Kasumi-1 (cell line): ENCODE measurements at regions not wholly inside any gene's neighbourhood (a gene's known extent, or its start where the extent isn't known, plus 50 kb on each side); places are given as distances from the start of the nearest gene placed in this dataset.

Source experiments
- DNase-seq, 2 experiments: peaks; one replicate each; lab custom pipeline; 2025; lab: John Stamatoyannopoulos, UW

DNA sequence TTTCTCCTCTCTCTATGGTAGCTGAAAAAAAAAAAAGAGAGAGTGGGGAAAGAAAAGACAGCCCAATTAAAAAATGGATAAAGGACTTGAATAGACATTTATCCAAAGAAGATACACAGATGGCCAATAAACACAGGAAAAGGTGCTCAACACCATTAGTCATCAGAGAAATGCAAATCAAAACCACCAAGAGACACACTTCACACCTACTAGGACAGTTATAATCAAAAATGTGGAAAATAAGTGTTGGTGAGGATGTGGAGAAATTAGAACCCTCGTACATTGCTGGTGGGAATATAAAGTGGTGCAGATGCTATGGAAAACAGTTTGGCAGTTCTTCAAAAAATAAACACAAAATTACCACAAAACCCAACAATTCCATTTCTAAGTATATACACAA is 172.4 kb upstream of the GRIN2B start:
- no peak for DNase-seq

DNA sequence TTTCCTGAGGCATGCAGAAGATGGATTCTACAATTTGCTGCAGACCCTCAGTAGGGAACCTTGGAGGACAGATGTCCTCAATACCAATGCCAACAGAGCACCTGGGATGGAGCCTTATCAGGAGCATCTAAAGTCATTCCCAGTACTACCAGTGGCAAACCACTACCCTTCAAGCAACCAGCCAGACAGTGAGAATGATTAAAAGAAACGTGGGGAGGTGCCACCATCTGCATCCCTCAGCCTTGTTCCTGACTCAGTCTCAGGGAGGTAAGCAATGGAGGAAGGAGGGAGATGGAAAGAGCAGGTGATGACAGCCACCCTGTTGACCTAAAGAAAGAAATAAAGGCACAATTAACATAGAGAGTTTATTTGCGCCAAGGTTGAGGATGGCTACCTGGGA is 175.2 kb upstream of the GRIN2B start:
- no peak for DNase-seq

DNA sequence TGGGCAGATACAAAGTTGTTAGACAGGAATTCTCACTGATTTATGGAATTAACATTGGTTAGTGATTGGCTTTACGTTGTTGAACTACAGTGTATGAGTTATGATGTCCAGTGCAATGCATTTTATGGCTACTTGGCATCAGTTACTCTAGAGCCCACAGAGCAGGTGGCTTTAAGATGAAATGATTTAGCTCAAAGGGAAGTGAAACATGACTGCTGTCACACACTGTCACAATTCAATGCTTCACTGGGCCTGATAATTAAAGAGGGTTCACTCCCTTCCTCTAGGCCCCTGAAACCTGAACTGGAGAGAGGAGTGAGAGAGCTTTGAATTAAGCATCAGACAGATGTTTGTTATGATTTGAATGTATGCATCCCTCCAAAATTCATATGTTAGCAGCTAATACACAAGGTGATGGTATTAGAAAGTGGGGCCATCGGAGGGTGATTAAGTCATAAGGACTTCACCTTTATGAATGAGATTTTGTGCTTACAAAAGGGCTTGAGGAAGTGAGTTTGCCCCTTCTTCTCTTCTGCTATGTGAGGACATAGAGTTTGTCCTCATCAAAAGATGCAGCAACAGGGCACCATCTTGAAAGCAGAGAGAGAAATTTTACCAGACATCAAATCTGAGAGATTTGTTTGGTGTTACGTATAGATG is 175.8 kb upstream of the GRIN2B start:
- DNase-seq, result no peak

GRCh38 chr12:14164266-14164665 is 182.9 kb upstream of the GRIN2B start:
- DNase-seq, result no peak

- DNase-seq, result peak; percentile 29 to 35
Observed at GRCh38 chr12:14167005-14167628, 185.7 kb upstream of the GRIN2B start.

DNA sequence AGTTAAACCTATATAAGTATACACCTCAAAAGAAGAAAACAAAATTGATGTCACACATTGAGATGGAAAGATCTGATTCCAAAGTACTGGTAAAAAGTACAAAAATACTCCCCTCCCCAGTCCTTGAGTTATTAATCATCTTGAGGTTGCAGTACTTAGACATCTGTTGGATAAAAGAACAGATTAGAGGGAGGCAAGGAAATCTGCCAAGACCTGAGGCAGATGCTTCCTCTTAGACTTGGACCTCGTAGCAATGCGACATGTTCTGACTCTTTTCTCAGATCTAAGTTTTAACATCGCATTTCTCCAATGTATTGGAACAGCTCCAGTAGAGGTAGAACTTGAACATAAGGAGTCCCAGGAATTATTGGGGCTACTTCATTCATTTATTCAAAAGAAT is 187.9 kb upstream of the GRIN2B start:
- no peak for DNase-seq

- DNase-seq, result no peak
Observed at GRCh38 chr12:14171106-14171505, 189.7 kb upstream of the GRIN2B start.

- no peak for DNase-seq
Observed at GRCh38 chr12:14175206-14175605, 190.3 kb upstream of the ATF7IP start.

GRCh38 chr12:14185427-14186192 is 179.9 kb upstream of the ATF7IP start:
- peak; percentile 11 to 29 for DNase-seq

DNA sequence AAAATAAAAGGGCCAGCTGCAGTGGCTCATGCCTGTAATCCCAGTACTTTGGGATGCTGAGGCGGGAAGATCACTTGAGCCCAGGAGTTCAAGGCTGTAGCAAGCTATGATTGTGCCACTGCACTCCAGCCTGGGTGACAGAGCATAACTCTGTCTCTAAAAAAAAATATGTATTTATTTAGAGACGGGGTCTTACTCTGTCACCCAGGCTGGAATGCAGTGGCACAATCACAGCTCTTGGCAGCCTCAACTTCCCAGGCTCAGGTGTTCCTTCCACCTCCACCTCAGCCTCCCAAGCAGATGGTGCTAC is 179.3 kb upstream of the ATF7IP start:
- DNase-seq, result no peak

GRCh38 chr12:14187002-14187401 is 178.5 kb upstream of the ATF7IP start:
- no peak for DNase-seq

DNA sequence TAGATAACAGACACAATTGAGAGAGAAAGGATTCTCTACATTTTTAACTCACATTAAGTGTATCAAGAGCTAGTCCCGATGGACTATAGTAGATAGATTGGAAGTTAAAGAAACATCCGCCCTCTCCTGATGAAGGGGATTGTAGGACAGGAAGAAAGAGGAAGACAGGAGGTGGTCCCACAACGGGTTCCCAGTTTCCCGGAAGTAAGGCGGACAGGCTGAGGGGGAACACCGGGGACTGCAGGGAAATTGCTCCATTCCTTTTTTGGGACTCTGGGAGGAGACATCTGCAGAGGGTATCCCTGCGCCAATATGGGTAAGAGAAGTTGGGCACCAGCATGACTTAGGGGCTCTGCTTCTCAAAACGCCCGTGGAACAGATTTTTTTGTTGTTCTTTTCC is 177.5 kb upstream of the ATF7IP start:
- DNase-seq, result no peak

- no peak for DNase-seq
Observed at GRCh38 chr12:14188744-14189143, 176.7 kb upstream of the ATF7IP start.

- DNase-seq, result no peak
Observed at GRCh38 chr12:14190694-14191093, 174.8 kb upstream of the ATF7IP start.

- no peak for DNase-seq
Observed at GRCh38 chr12:14191612-14192011, 173.9 kb upstream of the ATF7IP start.

- DNase-seq, result no peak
Observed at GRCh38 chr12:14193639-14194038, 171.8 kb upstream of the ATF7IP start.

DNA sequence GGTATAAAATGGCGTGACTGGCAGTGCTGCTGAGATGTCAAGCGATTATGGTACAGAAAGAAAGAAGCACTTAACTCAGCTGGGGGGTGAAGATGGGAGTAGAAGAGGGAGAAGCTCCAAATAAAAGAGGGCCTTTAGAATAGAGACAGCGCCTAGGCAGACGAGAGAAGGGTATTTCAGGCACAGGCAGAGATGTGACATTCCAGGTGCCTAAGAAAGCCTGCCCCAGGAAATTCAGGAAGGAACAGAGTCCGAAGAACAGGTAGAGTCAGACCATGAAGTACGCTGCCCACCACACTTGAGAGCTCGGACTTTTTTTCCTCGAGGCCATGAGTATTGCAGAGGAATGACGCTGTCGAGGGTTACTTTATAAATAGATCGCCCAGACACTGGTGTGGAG is 170.9 kb upstream of the ATF7IP start:
- no peak for DNase-seq

- no peak for DNase-seq
Observed at GRCh38 chr12:14199455-14200198, 165.9 kb upstream of the ATF7IP start.

DNA sequence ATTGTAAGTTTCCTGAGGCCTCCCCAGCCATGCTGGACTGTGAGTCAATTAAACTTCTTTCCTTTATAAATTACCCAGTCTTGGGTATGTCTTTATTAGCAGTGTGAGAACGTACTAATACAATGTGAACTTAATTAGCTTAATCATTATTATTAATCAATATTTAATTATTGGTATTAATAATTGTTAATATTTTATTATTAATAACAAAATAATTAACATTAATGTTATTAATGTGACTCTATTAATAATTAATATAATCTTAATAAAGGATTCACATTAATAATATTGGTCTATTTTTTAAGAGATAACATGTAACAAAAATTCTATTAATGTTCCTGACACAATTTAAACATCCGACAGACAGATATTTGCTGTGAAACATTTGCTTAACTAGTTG is 164.9 kb upstream of the ATF7IP start:
- no peak for DNase-seq

- no peak for DNase-seq
Observed at GRCh38 chr12:14201291-14201690, 164.2 kb upstream of the ATF7IP start.

DNA sequence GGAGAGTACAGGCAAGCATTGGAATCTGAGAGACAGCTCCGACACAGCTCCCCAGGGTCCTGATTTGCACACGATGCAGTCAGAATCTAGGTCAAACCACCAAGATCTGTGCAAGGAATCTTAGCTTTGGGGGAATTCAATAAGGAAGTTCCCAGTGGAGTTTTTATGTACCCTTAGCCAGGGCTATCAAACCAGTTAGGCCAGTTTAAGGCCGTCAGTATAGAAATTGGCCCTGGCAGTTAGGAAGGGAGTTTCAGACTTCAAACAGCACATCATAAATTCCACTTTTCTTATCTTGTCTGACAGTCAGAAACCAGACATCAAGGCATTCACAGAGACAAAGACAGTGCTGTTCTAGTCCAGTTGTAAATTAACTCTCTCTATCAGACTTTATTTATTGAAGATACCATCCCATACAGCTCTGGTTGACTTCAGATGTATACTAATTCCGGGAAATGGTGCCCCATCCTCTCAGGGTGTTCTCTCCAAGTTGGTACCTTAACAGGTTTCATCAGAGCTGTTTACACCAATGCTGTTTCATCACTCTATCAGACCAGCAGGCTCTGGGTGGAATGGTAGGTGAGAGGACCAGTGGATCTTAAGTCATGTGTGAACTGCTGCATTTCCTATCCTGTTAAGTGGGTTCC is 157.5 kb upstream of the ATF7IP start:
- DNase-seq, result no peak

GRCh38 chr12:14211947-14212387 is 153.5 kb upstream of the ATF7IP start:
- no peak for DNase-seq
